ENCODE measurements at regions not wholly inside any gene's neighbourhood (a gene's known extent, or its start where the extent isn't known, plus 50 kb on each side); places are given as distances from the start of the nearest gene placed in this dataset.

- Histone ChIP-seq H3K9me3 (ENCODE audit: control insufficient read depth in 3 of 3, low read length in 3 of 3) (no peaks in the 10 kb centered on the region), H3K4me1 (ENCODE audit: control insufficient read depth in 3 of 3, insufficient read depth in 3 of 3, low read length in 3 of 3) (peaks cover 3 to 6% (median 6%) of the 10 kb centered on the region in 3 donors), H3K27me3 (ENCODE audit: control insufficient read depth in 3 of 3, insufficient read depth in 3 of 3, low read length in 3 of 3) (no peaks in the 10 kb centered on the region), H3K9ac (ENCODE audit: low read depth in 1 of 3, low read length in 3 of 3) (no peak overlapping the region), H3K4me3 (ENCODE audit: low read length in 3 of 3) (no peak overlapping the region), H3K36me3 (ENCODE audit: control insufficient read depth in 3 of 3, insufficient read depth in 3 of 3, low read length in 3 of 3) (no peaks in the 10 kb centered on the region), H3K27ac (ENCODE audit: low read depth, low read length) (no peak overlapping the region)
Measured at GRCh38 chr17:69947027-69947759, 127.8 kb upstream of the KCNJ16 start.

GRCh38 chr17:69948406-69948805, 126.6 kb upstream of the KCNJ16 start:
- H3K27ac ChIP-seq (ENCODE audit: low read depth, low read length) = no peak overlapping the region
- H3K4me3 ChIP-seq (ENCODE audit: low read length in 3 of 3) = no peak overlapping the region
- H3K27me3 ChIP-seq (ENCODE audit: control insufficient read depth in 3 of 3, insufficient read depth in 3 of 3, low read length in 3 of 3) = no peaks in the 10 kb centered on the region
- peaks cover 3 to 6% (median 6%) of the 10 kb centered on the region in 3 donors for H3K4me1 ChIP-seq (ENCODE audit: control insufficient read depth in 3 of 3, insufficient read depth in 3 of 3, low read length in 3 of 3)
- H3K9ac ChIP-seq (ENCODE audit: low read depth in 1 of 3, low read length in 3 of 3) = no peak overlapping the region
- H3K36me3 ChIP-seq (ENCODE audit: control insufficient read depth in 3 of 3, insufficient read depth in 3 of 3, low read length in 3 of 3) = no peaks in the 10 kb centered on the region
- H3K9me3 ChIP-seq (ENCODE audit: control insufficient read depth in 3 of 3, low read length in 3 of 3) = no peaks in the 10 kb centered on the region

- H3K9ac ChIP-seq (ENCODE audit: low read depth in 1 of 3, low read length in 3 of 3) = no peak overlapping the region
- H3K36me3 ChIP-seq (ENCODE audit: control insufficient read depth in 3 of 3, insufficient read depth in 3 of 3, low read length in 3 of 3) = no peaks in the 10 kb centered on the region
- H3K27ac ChIP-seq (ENCODE audit: low read depth, low read length) = no peak overlapping the region
- H3K4me1 ChIP-seq (ENCODE audit: control insufficient read depth in 3 of 3, insufficient read depth in 3 of 3, low read length in 3 of 3) = peaks cover 3 to 6% (median 6%) of the 10 kb centered on the region in 3 donors
- H3K4me3 ChIP-seq (ENCODE audit: low read length in 3 of 3) = no peak overlapping the region
- no peaks in the 10 kb centered on the region for H3K27me3 ChIP-seq (ENCODE audit: control insufficient read depth in 3 of 3, insufficient read depth in 3 of 3, low read length in 3 of 3)
- no peaks in the 10 kb centered on the region for H3K9me3 ChIP-seq (ENCODE audit: control insufficient read depth in 3 of 3, low read length in 3 of 3)
Measured at GRCh38 chr17:69949496-69949895, 125.5 kb upstream of the KCNJ16 start.

- H3K27me3 ChIP-seq (ENCODE audit: control insufficient read depth in 3 of 3, insufficient read depth in 3 of 3, low read length in 3 of 3) = no peaks in the 10 kb centered on the region
- H3K9ac ChIP-seq (ENCODE audit: low read depth in 1 of 3, low read length in 3 of 3) = no peak overlapping the region
- no peak overlapping the region for H3K27ac ChIP-seq (ENCODE audit: low read depth, low read length)
- no peak overlapping the region for H3K4me3 ChIP-seq (ENCODE audit: low read length in 3 of 3)
- H3K4me1 ChIP-seq (ENCODE audit: control insufficient read depth in 3 of 3, insufficient read depth in 3 of 3, low read length in 3 of 3) = peaks cover 3 to 6% (median 6%) of the 10 kb centered on the region in 3 donors
- H3K36me3 ChIP-seq (ENCODE audit: control insufficient read depth in 3 of 3, insufficient read depth in 3 of 3, low read length in 3 of 3) = no peaks in the 10 kb centered on the region
- no peaks in the 10 kb centered on the region for H3K9me3 ChIP-seq (ENCODE audit: control insufficient read depth in 3 of 3, low read length in 3 of 3)
Measured at GRCh38 chr17:69949973-69950695, 124.9 kb upstream of the KCNJ16 start.

- H3K4me1 ChIP-seq (ENCODE audit: control insufficient read depth in 3 of 3, insufficient read depth in 3 of 3, low read length in 3 of 3) = peaks cover under 1 to 3% (median 2%) of the 10 kb centered on the region in 3 donors
- no peak overlapping the region for H3K9ac ChIP-seq (ENCODE audit: low read depth in 1 of 3, low read length in 3 of 3)
- H3K4me3 ChIP-seq (ENCODE audit: low read length in 3 of 3) = no peak overlapping the region
- no peaks in the 10 kb centered on the region for H3K36me3 ChIP-seq (ENCODE audit: control insufficient read depth in 3 of 3, insufficient read depth in 3 of 3, low read length in 3 of 3)
- H3K27me3 ChIP-seq (ENCODE audit: control insufficient read depth in 3 of 3, insufficient read depth in 3 of 3, low read length in 3 of 3) = no peaks in the 10 kb centered on the region
- no peak overlapping the region for H3K27ac ChIP-seq (ENCODE audit: low read depth, low read length)
- no peaks in the 10 kb centered on the region for H3K9me3 ChIP-seq (ENCODE audit: control insufficient read depth in 3 of 3, low read length in 3 of 3)
Measured at GRCh38 chr17:69950701-69951418, 124.2 kb upstream of the KCNJ16 start.

GRCh38 chr17:69954241-69954925, 120.6 kb upstream of the KCNJ16 start:
- Histone ChIP-seq H3K4me1 (ENCODE audit: control insufficient read depth in 3 of 3, insufficient read depth in 3 of 3, low read length in 3 of 3) (no peaks in the 10 kb centered on the region), H3K27me3 (ENCODE audit: control insufficient read depth in 3 of 3, insufficient read depth in 3 of 3, low read length in 3 of 3) (no peaks in the 10 kb centered on the region), H3K27ac (ENCODE audit: low read depth, low read length) (no peak overlapping the region), H3K4me3 (ENCODE audit: low read length in 3 of 3) (no peak overlapping the region), H3K9me3 (ENCODE audit: control insufficient read depth in 3 of 3, low read length in 3 of 3) (no peaks in the 10 kb centered on the region), H3K9ac (ENCODE audit: low read depth in 1 of 3, low read length in 3 of 3) (no peak overlapping the region), H3K36me3 (ENCODE audit: control insufficient read depth in 3 of 3, insufficient read depth in 3 of 3, low read length in 3 of 3) (no peaks in the 10 kb centered on the region)

GRCh38 chr17:69958063-69958462, 117.0 kb upstream of the KCNJ16 start:
- Histone ChIP-seq H3K36me3 (ENCODE audit: control insufficient read depth in 3 of 3, insufficient read depth in 3 of 3, low read length in 3 of 3) (no peaks in the 10 kb centered on the region), H3K9ac (ENCODE audit: low read depth in 1 of 3, low read length in 3 of 3) (no peak overlapping the region)

GRCh38 chr17:69959283-69959682, 115.7 kb upstream of the KCNJ16 start:
- Histone ChIP-seq H3K36me3 (ENCODE audit: control insufficient read depth in 3 of 3, insufficient read depth in 3 of 3, low read length in 3 of 3) (no peaks in the 10 kb centered on the region), H3K27ac (ENCODE audit: low read depth, low read length) (no peak overlapping the region), H3K4me3 (ENCODE audit: low read length in 3 of 3) (no peak overlapping the region), H3K9me3 (ENCODE audit: control insufficient read depth in 3 of 3, low read length in 3 of 3) (no peaks in the 10 kb centered on the region), H3K27me3 (ENCODE audit: control insufficient read depth in 3 of 3, insufficient read depth in 3 of 3, low read length in 3 of 3) (no peaks in the 10 kb centered on the region), H3K4me1 (ENCODE audit: control insufficient read depth in 3 of 3, insufficient read depth in 3 of 3, low read length in 3 of 3) (peaks cover 10 to 16% (median 10%) of the 10 kb centered on the region in 3 donors), H3K9ac (ENCODE audit: low read depth in 1 of 3, low read length in 3 of 3) (no peak overlapping the region)

More at GRCh38 chr17:69958063-69958462, 117.0 kb upstream of the KCNJ16 start:
- H3K9me3 ChIP-seq (ENCODE audit: control insufficient read depth in 3 of 3, low read length in 3 of 3) = no peaks in the 10 kb centered on the region
- no peak overlapping the region for H3K4me3 ChIP-seq (ENCODE audit: low read length in 3 of 3)
- H3K4me1 ChIP-seq (ENCODE audit: control insufficient read depth in 3 of 3, insufficient read depth in 3 of 3, low read length in 3 of 3) = peaks cover 10 to 16% (median 10%) of the 10 kb centered on the region in 3 donors
- H3K27ac ChIP-seq (ENCODE audit: low read depth, low read length) = no peak overlapping the region
- no peaks in the 10 kb centered on the region for H3K27me3 ChIP-seq (ENCODE audit: control insufficient read depth in 3 of 3, insufficient read depth in 3 of 3, low read length in 3 of 3)

GRCh38 chr17:69960755-69961154, 114.3 kb upstream of the KCNJ16 start:
- H3K4me1 ChIP-seq (ENCODE audit: control insufficient read depth in 3 of 3, insufficient read depth in 3 of 3, low read length in 3 of 3) = peaks cover 10 to 16% (median 10%) of the 10 kb centered on the region in 3 donors
- H3K4me3 ChIP-seq (ENCODE audit: low read length in 3 of 3) = no peak overlapping the region
- H3K36me3 ChIP-seq (ENCODE audit: control insufficient read depth in 3 of 3, insufficient read depth in 3 of 3, low read length in 3 of 3) = no peaks in the 10 kb centered on the region
- H3K27ac ChIP-seq (ENCODE audit: low read depth, low read length) = no peak overlapping the region
- no peaks in the 10 kb centered on the region for H3K9me3 ChIP-seq (ENCODE audit: control insufficient read depth in 3 of 3, low read length in 3 of 3)
- H3K27me3 ChIP-seq (ENCODE audit: control insufficient read depth in 3 of 3, insufficient read depth in 3 of 3, low read length in 3 of 3) = no peaks in the 10 kb centered on the region
- H3K9ac ChIP-seq (ENCODE audit: low read depth in 1 of 3, low read length in 3 of 3) = no peak overlapping the region

All from skeletal muscle tissue (tissue), 3 donors.